Vagina (tissue), 2 donors: ENCODE measurements at regions not wholly inside any gene's neighbourhood (a gene's known extent, or its start where the extent isn't known, plus 50 kb on each side); places are given as distances from the start of the nearest gene placed in this dataset.

ENCODE experiments used
- POLR2A ChIP-seq, 2 donors: fragments of 450-650 bp; IDR thresholded peaks; one replicate each; pipeline ENCODE4 v1.6.1; 2017; ENCODE audit warnings: antibody characterized with exemption in 2 of 2, mild to moderate bottlenecking in 2 of 2, moderate library complexity in 2 of 2
- POLR2AphosphoS5 ChIP-seq, 2 donors: sonication (generic); formaldehyde crosslinking; IDR thresholded peaks; one replicate each; pipeline ENCODE4 v1.9.0; 2017; ENCODE audit warnings: antibody characterized with exemption in 2 of 2, mild to moderate bottlenecking in 2 of 2, low read depth in 1 of 2; ENCODE audit not compliant: insufficient read depth in 1 of 2
- TF ChIP-seq, protein P1 (sequence below), 3 experiments: fragments of 450-650 bp in 2 of 3; fragments of 200-600 bp in 1 of 3; sonication (generic) in 1 of 3; IDR thresholded peaks; one replicate each; pipeline ENCODE4 v1.5.1; 2017 to 2019; ENCODE audit warnings: antibody characterized with exemption in 3 of 3, mild to moderate bottlenecking in 2 of 3, moderate library complexity in 2 of 3

DNA sequence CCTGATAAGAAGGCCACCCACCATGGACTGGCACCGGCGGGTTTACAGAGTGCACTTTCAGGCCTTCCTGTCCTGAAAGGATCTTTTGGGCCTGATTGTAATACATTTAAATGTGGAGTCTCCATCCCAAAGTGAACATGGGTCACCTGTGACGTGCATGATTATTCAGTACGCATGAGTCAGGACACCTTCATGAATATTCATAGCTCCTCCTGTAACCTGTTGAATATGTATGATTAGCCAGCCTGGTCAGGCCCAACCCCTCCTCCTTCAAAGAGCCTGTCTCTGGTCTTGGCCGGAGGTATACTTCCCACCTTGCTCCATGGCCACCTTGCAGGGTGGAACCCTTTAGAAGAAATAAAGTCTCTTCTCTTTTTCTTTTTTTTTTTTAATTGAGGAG lies 75.9 kb upstream of the NUP50 start:
- TF ChIP-seq, protein P1, sequence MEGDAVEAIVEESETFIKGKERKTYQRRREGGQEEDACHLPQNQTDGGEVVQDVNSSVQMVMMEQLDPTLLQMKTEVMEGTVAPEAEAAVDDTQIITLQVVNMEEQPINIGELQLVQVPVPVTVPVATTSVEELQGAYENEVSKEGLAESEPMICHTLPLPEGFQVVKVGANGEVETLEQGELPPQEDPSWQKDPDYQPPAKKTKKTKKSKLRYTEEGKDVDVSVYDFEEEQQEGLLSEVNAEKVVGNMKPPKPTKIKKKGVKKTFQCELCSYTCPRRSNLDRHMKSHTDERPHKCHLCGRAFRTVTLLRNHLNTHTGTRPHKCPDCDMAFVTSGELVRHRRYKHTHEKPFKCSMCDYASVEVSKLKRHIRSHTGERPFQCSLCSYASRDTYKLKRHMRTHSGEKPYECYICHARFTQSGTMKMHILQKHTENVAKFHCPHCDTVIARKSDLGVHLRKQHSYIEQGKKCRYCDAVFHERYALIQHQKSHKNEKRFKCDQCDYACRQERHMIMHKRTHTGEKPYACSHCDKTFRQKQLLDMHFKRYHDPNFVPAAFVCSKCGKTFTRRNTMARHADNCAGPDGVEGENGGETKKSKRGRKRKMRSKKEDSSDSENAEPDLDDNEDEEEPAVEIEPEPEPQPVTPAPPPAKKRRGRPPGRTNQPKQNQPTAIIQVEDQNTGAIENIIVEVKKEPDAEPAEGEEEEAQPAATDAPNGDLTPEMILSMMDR (IDR thresholded peaks at IDR 0.05): no peak
- TF ChIP-seq POLR2A (IDR thresholded peaks at IDR 0.05) (no peak), POLR2AphosphoS5 (IDR thresholded peaks at IDR 0.05; ENCODE audit: insufficient read depth in 1 of 2, low read depth in 1 of 2) (no peak)
